Esophagus squamous epithelium (tissue), 4 donors: ENCODE measurements at regions not wholly inside any gene's neighbourhood (a gene's known extent, or its start where the extent isn't known, plus 50 kb on each side); places are given as distances from the start of the nearest gene placed in this dataset.

Experiments used
- POLR2A ChIP-seq, 4 donors: fragments of 450-650 bp; IDR thresholded peaks; one replicate each; pipeline ENCODE4 v1.6.1; 2017; ENCODE audit warnings: antibody characterized with exemption in 4 of 4, mild to moderate bottlenecking in 4 of 4, moderate library complexity in 3 of 4
- TF ChIP-seq, protein P1 (sequence below), 6 experiments: fragments of 450-650 bp in 4 of 6; fragments of 200-600 bp in 2 of 6; sonication (generic) in 2 of 6; IDR thresholded peaks; one replicate each; pipeline ENCODE4 v1.5.1; 2016 to 2019; ENCODE audit warnings: antibody characterized with exemption in 6 of 6, mild to moderate bottlenecking in 4 of 6, moderate library complexity in 4 of 6

DNA sequence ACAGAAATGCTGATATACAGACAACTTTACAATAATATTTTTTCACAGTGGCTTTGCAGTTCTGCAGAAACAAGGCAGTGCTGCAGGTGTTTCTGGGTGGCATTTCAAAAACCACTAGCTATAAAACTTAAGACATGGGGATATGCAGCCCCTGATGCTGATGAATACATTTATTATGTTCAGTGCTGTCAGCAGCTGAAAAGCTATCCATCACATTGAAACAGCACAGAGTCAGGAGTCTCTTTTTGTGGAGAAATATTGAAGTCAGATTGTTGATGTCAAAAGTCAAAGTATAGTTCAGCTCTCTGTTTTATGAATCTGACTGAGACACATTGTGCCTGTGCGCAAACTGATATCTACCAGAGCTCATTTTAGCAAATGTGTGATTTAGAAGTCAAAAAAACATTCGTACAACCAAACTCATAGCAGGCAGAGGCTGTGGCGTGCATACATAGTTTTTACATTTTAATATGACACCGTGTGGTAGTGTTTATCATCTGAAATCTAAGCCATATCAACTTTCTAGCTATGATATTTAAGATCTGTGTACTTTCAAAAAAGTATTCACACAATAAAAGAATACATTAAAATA lies 467.6 kb downstream of the PRKD1 start:
- no peak for TF ChIP-seq POLR2A (IDR thresholded peaks at IDR 0.05)
- TF ChIP-seq, protein P1, sequence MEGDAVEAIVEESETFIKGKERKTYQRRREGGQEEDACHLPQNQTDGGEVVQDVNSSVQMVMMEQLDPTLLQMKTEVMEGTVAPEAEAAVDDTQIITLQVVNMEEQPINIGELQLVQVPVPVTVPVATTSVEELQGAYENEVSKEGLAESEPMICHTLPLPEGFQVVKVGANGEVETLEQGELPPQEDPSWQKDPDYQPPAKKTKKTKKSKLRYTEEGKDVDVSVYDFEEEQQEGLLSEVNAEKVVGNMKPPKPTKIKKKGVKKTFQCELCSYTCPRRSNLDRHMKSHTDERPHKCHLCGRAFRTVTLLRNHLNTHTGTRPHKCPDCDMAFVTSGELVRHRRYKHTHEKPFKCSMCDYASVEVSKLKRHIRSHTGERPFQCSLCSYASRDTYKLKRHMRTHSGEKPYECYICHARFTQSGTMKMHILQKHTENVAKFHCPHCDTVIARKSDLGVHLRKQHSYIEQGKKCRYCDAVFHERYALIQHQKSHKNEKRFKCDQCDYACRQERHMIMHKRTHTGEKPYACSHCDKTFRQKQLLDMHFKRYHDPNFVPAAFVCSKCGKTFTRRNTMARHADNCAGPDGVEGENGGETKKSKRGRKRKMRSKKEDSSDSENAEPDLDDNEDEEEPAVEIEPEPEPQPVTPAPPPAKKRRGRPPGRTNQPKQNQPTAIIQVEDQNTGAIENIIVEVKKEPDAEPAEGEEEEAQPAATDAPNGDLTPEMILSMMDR (IDR thresholded peaks at IDR 0.05), result no peak
